ENCODE measurements at regions not wholly inside any gene's neighbourhood (a gene's known extent, or its start where the extent isn't known, plus 50 kb on each side); places are given as distances from the start of the nearest gene placed in this dataset.

DNA sequence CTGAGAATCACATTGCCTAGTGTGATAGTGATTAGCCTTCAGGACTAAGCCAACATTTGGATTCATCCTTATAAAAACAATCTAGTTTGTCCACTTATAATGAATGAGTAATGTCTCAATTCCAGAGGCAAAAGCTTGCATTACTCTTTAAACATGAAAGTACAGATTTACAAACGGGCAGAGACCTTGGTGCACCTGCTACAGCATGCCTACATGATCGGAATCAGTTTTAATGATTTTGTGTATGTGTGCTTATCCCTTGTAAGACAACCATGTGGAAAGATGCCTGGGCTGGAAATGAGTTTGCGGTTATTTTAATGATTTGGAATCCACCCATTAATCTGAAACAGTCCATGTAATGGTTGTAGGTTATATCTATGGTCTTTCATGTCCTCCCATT lies 572.7 kb downstream of the KLHL13 start:
- TF ChIP-seq, protein P1, sequence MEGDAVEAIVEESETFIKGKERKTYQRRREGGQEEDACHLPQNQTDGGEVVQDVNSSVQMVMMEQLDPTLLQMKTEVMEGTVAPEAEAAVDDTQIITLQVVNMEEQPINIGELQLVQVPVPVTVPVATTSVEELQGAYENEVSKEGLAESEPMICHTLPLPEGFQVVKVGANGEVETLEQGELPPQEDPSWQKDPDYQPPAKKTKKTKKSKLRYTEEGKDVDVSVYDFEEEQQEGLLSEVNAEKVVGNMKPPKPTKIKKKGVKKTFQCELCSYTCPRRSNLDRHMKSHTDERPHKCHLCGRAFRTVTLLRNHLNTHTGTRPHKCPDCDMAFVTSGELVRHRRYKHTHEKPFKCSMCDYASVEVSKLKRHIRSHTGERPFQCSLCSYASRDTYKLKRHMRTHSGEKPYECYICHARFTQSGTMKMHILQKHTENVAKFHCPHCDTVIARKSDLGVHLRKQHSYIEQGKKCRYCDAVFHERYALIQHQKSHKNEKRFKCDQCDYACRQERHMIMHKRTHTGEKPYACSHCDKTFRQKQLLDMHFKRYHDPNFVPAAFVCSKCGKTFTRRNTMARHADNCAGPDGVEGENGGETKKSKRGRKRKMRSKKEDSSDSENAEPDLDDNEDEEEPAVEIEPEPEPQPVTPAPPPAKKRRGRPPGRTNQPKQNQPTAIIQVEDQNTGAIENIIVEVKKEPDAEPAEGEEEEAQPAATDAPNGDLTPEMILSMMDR (conservative IDR thresholded peaks at IDR 0.05; ENCODE audit: low read depth, low read length), result no peak
- no peak for DNase-seq (ENCODE audit: low read depth)

DNA sequence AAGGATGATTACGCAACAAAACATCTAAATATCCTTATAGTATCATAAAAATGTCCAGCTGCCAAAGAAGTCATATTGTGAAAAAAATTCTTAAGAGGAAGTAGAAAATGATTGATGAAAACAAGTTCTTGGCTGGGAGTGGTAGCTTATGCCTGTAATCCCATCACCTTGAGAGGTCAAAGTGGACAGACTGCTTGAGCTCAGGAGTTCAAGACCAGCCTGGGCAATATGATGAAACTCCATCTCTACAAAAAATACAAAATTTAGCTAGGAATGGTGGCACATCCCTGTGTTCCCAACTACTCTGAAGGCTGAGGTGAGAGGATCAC lies 577.6 kb downstream of the KLHL13 start:
- TF ChIP-seq, protein P1 (conservative IDR thresholded peaks at IDR 0.05; ENCODE audit: low read depth, low read length), result no peak
- H3K4me3 ChIP-seq (ENCODE audit: low read depth, low read length), result no peak overlapping the region
- no peak for DNase-seq (ENCODE audit: low read depth)

More for the DNA sequence above, 572.7 kb downstream of the KLHL13 start:
- no peak overlapping the region for H3K4me3 ChIP-seq (ENCODE audit: low read depth, low read length)

DNA sequence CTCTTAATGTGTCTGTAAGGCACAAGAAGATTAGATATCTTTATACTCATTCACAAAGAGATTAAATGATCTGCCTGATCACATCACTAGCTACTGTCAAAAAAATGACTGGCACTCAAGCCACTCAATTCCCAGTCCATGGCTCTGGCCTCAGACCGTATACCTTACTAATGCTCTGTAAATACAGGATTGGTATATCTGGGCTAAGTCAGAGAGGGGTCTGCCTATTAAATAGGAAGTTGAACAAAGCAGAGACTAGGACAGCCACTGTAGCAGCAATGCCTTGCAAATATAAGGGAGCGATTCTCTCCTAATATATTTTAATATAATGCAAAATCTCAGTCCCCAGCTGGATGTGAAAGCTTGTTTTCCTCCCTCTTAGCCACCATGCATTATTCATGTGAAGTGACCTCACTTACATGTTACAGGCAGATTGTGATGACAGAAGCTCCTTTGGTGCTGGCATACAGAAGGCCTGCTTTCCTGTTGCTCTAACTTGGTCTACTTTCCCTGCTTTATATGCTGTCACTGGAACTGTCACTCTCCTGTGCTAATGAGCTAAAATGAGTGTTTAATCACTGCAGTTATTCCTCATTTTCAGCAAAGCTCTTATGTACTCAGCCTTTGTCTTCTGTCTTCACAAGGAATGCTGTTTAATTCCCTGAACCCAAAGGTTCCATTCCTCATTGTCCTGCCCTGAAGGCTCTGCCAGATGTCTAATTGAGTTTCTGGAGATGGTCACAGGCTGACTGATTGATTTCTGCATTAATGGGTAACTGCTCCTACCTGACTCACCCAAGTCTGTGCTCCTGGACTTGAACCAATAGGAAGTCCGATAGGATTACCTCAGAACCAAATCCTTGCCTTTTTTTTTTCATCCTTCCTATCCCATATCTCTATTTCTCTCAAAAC lies 578.2 kb downstream of the KLHL13 start:
- peak; percentile 39 for DNase-seq (ENCODE audit: low read depth)
- H3K4me3 ChIP-seq (ENCODE audit: low read depth, low read length), result no peak overlapping the region
- TF ChIP-seq, protein P1 (conservative IDR thresholded peaks at IDR 0.05; ENCODE audit: low read depth, low read length), result no peak

DNA sequence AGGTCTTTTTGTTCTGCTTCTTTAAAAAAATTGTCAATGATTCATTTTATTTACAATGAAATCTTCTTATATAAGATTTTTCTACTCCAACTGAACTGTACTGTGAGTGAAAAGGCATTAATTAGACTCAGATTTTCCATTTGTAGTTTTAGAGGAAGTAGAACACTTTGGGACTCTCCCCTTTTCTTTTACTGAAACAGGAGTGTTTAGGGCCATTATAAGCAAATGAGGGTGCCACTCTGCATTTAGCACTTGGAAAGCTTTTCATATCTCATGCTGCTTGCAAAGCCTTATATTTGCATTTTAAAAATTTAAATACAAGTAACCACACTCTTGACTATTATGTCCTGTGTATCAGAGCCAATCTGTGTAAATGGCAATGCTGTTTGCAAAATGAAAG lies 584.3 kb downstream of the KLHL13 start:
- H3K4me3 ChIP-seq (ENCODE audit: low read depth, low read length), result no peak overlapping the region
- TF ChIP-seq, protein P1 (conservative IDR thresholded peaks at IDR 0.05; ENCODE audit: low read depth, low read length), result no peak
- DNase-seq (ENCODE audit: low read depth), result no peak

DNA sequence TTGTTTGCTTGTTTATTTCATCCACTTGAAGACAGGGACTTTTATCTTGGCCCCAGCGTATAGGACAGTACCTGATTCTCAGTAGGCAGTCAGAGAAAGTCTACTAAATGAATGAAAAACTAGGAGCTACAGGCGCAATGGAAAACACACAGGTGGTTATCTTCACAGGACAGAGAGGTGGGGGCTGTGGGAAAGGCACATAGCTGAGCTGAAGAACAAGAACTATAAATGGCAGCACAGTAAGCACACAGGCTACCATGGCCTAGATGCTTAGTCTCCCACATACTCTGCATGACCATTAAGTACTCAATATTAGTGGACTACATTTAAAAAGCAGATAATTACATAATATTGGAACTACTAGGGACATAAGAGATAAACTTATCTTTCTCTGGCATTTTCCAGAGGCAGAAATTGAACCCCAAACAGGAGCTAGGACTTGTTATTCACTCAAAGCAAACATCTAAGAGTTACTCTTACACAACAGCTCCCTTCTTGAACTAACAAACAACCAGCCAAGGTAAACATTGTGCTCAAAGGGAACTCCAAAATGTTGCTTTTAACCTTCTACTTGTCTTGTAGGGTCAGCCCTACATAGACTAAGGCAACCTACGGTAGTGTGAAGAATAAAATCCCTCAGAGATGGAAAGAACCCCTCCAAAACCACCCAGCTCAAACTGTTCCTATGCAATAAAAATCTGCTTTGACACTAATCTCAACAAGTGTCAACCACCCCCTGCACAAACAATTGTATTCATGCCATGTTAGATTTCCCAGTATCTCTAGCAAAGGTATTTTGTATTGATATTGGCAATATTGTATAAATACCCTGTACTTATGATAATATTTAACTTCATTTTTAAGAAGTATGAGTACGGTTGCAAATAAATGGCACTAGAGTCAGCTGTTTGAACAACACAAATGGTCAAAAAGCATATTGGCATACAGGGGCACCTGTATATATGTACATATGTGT lies 593.6 kb downstream of the KLHL13 start:
- TF ChIP-seq, protein P1 (conservative IDR thresholded peaks at IDR 0.05; ENCODE audit: low read depth, low read length), result no peak
- DNase-seq (ENCODE audit: low read depth), result no peak
- H3K4me3 ChIP-seq (ENCODE audit: low read depth, low read length), result no peak overlapping the region

DNA sequence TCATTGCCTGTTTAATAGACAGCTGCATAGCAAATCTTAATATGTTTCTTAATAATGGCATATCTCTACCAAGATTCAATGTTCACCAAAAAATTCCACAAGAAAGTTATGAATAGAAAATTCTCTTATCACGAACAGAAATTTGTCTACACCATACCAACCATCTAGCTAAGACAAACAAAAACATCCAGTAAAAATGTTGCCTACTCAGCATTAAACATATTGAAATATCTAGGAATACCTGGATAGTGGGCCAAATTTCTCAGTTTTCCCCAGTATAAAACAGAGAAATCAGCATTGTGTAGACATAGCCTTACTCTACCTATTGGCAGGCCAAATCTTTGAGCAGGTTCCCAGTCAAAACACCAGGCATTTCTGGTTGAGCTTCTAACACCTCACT lies 598.6 kb downstream of the KLHL13 start:
- no peak for DNase-seq (ENCODE audit: low read depth)
- TF ChIP-seq, protein P1 (conservative IDR thresholded peaks at IDR 0.05; ENCODE audit: low read depth, low read length), result no peak
- H3K4me3 ChIP-seq (ENCODE audit: low read depth, low read length), result no peak overlapping the region

Data from epithelial cell of proximal tubule (primary cell).